WERI-Rb-1 (cell line): ENCODE measurements at regions not wholly inside any gene's neighbourhood (a gene's known extent, or its start where the extent isn't known, plus 50 kb on each side); places are given as distances from the start of the nearest gene placed in this dataset.
"Not testable (repeated sequence)": the region's sequence is repeated elsewhere in the genome, so short reads cannot be mapped to it uniquely, and the experiment has no call there.

Source experiments
- DNase-seq: peaks from one replicate; pipeline ENCODE4 v3.0.0-alpha.2; 2020
- H3K27ac ChIP-seq: fragments of 250-450 bp; sonication (Bioruptor Pico); 2 replicates; pipeline ENCODE4 v1.5.1; 2020; ENCODE audit warnings: mild to moderate bottlenecking, moderate library complexity
- H3K27me3 ChIP-seq: fragments of 250-450 bp; sonication (Bioruptor Pico); 2 replicates; pipeline ENCODE4 v1.5.1; 2021; ENCODE audit warnings: mild to moderate bottlenecking, low read depth, moderate library complexity; ENCODE audit not compliant: insufficient read depth, severe bottlenecking
- H3K36me3 ChIP-seq: fragments of 250-450 bp; sonication (Bioruptor Pico); 2 replicates; pipeline ENCODE4 v1.5.1; 2020; ENCODE audit warnings: mild to moderate bottlenecking, moderate library complexity
- H3K4me3 ChIP-seq: 2 replicates; pipeline ENCODE4 v1.5.1; 2011; ENCODE audit warnings: low read depth, mild to moderate bottlenecking, control low read depth, low read length
- H3K9me3 ChIP-seq: fragments of 250-450 bp; sonication (Bioruptor Pico); 2 replicates; pipeline ENCODE4 v1.5.1; 2021; ENCODE audit warnings: mild to moderate bottlenecking, moderate library complexity; ENCODE audit not compliant: severe bottlenecking
- CTCF ChIP-seq: IDR thresholded peaks from 2 replicates; pipeline ENCODE4 v1.5.1; 2011; ENCODE audit warnings: low read depth, mild to moderate bottlenecking, control low read depth, inconsistent platforms, low read length

GRCh38 chrX:74049126-74049525, 196.6 kb upstream of the XIST start:
- no peak overlapping the region for H3K4me3 ChIP-seq
- no peak for TF ChIP-seq CTCF
- no peak for DNase-seq
- H3K36me3 ChIP-seq = no peaks in the 10 kb centered on the region
- no peaks in the 10 kb centered on the region for H3K27me3 ChIP-seq
- H3K27ac ChIP-seq = no peak overlapping the region
- H3K9me3 ChIP-seq = no peaks in the 10 kb centered on the region

- not testable (repeated sequence) for H3K36me3 ChIP-seq, H3K27me3 ChIP-seq, H3K9me3 ChIP-seq, H3K27ac ChIP-seq, H3K4me3 ChIP-seq, DNase-seq
Observed at GRCh38 chrX:74034066-74034465, 181.6 kb upstream of the XIST start.

- DNase-seq, H3K4me3 ChIP-seq, H3K9me3 ChIP-seq, H3K27ac ChIP-seq, H3K36me3 ChIP-seq, H3K27me3 ChIP-seq: not testable (repeated sequence)
Observed at GRCh38 chrX:74031527-74031926, 179.0 kb upstream of the XIST start.

- not testable (repeated sequence) for H3K4me3 ChIP-seq, H3K36me3 ChIP-seq, H3K27me3 ChIP-seq, H3K9me3 ChIP-seq, H3K27ac ChIP-seq, DNase-seq
Observed at GRCh38 chrX:74030766-74031165, 178.3 kb upstream of the XIST start.

- not testable (repeated sequence) for H3K36me3 ChIP-seq, H3K27ac ChIP-seq, DNase-seq, H3K9me3 ChIP-seq, H3K27me3 ChIP-seq, H3K4me3 ChIP-seq
Observed at GRCh38 chrX:74025145-74025544, 172.6 kb upstream of the XIST start.

GRCh38 chrX:74023203-74023602, 170.7 kb upstream of the XIST start:
- peaks cover 2% of the 10 kb centered on the region for H3K9me3 ChIP-seq
- TF ChIP-seq CTCF = no peak
- H3K27ac ChIP-seq = no peak overlapping the region
- no peak for DNase-seq
- no peak overlapping the region for H3K4me3 ChIP-seq
- H3K36me3 ChIP-seq = no peaks in the 10 kb centered on the region
- no peaks in the 10 kb centered on the region for H3K27me3 ChIP-seq

GRCh38 chrX:74018253-74018652, 165.7 kb upstream of the XIST start:
- H3K4me3 ChIP-seq = no peak overlapping the region
- TF ChIP-seq CTCF = no peak
- H3K9me3 ChIP-seq = peaks cover 2% of the 10 kb centered on the region
- DNase-seq = no peak
- no peak overlapping the region for H3K27ac ChIP-seq
- H3K36me3 ChIP-seq = no peaks in the 10 kb centered on the region
- no peaks in the 10 kb centered on the region for H3K27me3 ChIP-seq

GRCh38 chrX:74015379-74016019, 163.0 kb upstream of the XIST start:
- Histone ChIP-seq H3K27ac (no peak overlapping the region), H3K27me3 (no peaks in the 10 kb centered on the region), H3K4me3 (no peak overlapping the region), H3K9me3 (no peaks in the 10 kb centered on the region), H3K36me3 (no peaks in the 10 kb centered on the region)
- peak; percentile 67 for DNase-seq
- TF ChIP-seq CTCF = peak; percentile 75
